Liver (tissue), 3 donors: ENCODE measurements at regions not wholly inside any gene's neighbourhood (a gene's known extent, or its start where the extent isn't known, plus 50 kb on each side); places are given as distances from the start of the nearest gene placed in this dataset.

Experiments
- EGR1 ChIP-seq, 2 donors: IDR thresholded peaks; 2 replicates each; pipeline ENCODE4 v1.6.1; 2016 to 2018; ENCODE audit warnings: antibody characterized with exemption in 2 of 2, low read depth in 2 of 2
- GABPA ChIP-seq, 2 donors: IDR thresholded peaks in 1 of 2; conservative IDR thresholded peaks in 1 of 2; 2 replicates each; pipeline ENCODE4 v1.6.1; 2016; ENCODE audit warnings: antibody characterized with exemption in 2 of 2, mild to moderate bottlenecking in 1 of 2, moderate library complexity in 1 of 2
- HNF4A ChIP-seq, 2 donors: conservative IDR thresholded peaks; 2 replicates each; pipeline ENCODE4 v1.6.1; 2016; ENCODE audit warnings: antibody characterized with exemption in 2 of 2, mild to moderate bottlenecking in 2 of 2
- HNF4G ChIP-seq: IDR thresholded peaks from 2 replicates; pipeline ENCODE4 v1.6.1; 2016; ENCODE audit warnings: antibody characterized with exemption
- SP1 ChIP-seq: IDR thresholded peaks from 2 replicates; pipeline ENCODE4 v1.6.1; 2018; ENCODE audit warnings: antibody characterized with exemption, mild to moderate bottlenecking
- TAF1 ChIP-seq: conservative IDR thresholded peaks from 2 replicates; pipeline ENCODE4 v1.6.1; 2016; ENCODE audit warnings: antibody characterized with exemption, mild to moderate bottlenecking
- YY1 ChIP-seq: IDR thresholded peaks from 2 replicates; pipeline ENCODE4 v1.6.1; 2016; ENCODE audit warnings: antibody characterized with exemption, mild to moderate bottlenecking
- TF ChIP-seq, protein P1 (sequence below): IDR thresholded peaks from 2 replicates; pipeline ENCODE4 v1.6.1; 2016; ENCODE audit warnings: antibody characterized with exemption
- TF ChIP-seq, protein P2 (sequence below): fragments of 150-350 bp; IDR thresholded peaks from 2 replicates; pipeline ENCODE4 v1.5.1; 2017; ENCODE audit warnings: improper control_type of control experiment, low read depth, low read length; ENCODE audit not compliant: missing input control
- TF ChIP-seq, protein P3 (sequence below): IDR thresholded peaks from 2 replicates; pipeline ENCODE4 v1.6.1; 2016; ENCODE audit warnings: antibody characterized with exemption, mild to moderate bottlenecking
- TF ChIP-seq, protein P4 (sequence below): IDR thresholded peaks from 2 replicates; pipeline ENCODE4 v1.6.1; 2016; ENCODE audit warnings: antibody characterized with exemption
- TF ChIP-seq, protein P5 (sequence below): IDR thresholded peaks from 2 replicates; pipeline ENCODE4 v1.6.1; 2016; ENCODE audit warnings: antibody characterized with exemption
- donor health status: healthy.
- donor health status: healthy.

DNA sequence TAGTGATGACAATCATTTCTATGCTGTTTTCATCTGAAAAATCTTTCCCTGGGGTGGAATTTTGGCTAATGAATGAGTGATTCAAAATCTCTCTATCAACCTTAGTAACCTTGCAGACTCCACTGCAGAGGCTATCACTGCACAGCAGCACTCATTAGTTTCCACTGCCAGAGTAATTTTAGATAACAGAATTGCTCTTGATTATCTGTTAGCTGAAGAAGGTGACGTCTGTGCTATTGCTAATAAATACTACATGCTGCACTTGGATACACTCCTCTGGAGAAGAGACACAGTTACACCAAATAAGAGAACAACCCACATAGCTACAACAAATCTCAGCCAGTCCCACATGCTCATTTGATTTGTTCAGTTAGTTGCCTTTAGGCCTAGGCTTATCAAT, 1348.4 kb downstream of the NCAM2 start:
- TF ChIP-seq, protein P1, sequence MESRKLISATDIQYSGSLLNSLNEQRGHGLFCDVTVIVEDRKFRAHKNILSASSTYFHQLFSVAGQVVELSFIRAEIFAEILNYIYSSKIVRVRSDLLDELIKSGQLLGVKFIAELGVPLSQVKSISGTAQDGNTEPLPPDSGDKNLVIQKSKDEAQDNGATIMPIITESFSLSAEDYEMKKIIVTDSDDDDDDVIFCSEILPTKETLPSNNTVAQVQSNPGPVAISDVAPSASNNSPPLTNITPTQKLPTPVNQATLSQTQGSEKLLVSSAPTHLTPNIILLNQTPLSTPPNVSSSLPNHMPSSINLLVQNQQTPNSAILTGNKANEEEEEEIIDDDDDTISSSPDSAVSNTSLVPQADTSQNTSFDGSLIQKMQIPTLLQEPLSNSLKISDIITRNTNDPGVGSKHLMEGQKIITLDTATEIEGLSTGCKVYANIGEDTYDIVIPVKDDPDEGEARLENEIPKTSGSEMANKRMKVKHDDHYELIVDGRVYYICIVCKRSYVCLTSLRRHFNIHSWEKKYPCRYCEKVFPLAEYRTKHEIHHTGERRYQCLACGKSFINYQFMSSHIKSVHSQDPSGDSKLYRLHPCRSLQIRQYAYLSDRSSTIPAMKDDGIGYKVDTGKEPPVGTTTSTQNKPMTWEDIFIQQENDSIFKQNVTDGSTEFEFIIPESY = no peak
- TF ChIP-seq GABPA (IDR thresholded peaks at IDR 0.05 in 1 of 2, conservative IDR thresholded peaks at IDR 0.05 in 1 of 2) (no peak), HNF4A (conservative IDR thresholded peaks at IDR 0.05) (no peak), YY1 (no peak), TAF1 (no peak), SP1 (no peak), EGR1 (IDR thresholded peaks at IDR 0.05; ENCODE audit: low read depth in 2 of 2) (no peak), HNF4G (no peak)
- TF ChIP-seq, protein P2, sequence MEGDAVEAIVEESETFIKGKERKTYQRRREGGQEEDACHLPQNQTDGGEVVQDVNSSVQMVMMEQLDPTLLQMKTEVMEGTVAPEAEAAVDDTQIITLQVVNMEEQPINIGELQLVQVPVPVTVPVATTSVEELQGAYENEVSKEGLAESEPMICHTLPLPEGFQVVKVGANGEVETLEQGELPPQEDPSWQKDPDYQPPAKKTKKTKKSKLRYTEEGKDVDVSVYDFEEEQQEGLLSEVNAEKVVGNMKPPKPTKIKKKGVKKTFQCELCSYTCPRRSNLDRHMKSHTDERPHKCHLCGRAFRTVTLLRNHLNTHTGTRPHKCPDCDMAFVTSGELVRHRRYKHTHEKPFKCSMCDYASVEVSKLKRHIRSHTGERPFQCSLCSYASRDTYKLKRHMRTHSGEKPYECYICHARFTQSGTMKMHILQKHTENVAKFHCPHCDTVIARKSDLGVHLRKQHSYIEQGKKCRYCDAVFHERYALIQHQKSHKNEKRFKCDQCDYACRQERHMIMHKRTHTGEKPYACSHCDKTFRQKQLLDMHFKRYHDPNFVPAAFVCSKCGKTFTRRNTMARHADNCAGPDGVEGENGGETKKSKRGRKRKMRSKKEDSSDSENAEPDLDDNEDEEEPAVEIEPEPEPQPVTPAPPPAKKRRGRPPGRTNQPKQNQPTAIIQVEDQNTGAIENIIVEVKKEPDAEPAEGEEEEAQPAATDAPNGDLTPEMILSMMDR = no peak
- TF ChIP-seq, protein P3, sequence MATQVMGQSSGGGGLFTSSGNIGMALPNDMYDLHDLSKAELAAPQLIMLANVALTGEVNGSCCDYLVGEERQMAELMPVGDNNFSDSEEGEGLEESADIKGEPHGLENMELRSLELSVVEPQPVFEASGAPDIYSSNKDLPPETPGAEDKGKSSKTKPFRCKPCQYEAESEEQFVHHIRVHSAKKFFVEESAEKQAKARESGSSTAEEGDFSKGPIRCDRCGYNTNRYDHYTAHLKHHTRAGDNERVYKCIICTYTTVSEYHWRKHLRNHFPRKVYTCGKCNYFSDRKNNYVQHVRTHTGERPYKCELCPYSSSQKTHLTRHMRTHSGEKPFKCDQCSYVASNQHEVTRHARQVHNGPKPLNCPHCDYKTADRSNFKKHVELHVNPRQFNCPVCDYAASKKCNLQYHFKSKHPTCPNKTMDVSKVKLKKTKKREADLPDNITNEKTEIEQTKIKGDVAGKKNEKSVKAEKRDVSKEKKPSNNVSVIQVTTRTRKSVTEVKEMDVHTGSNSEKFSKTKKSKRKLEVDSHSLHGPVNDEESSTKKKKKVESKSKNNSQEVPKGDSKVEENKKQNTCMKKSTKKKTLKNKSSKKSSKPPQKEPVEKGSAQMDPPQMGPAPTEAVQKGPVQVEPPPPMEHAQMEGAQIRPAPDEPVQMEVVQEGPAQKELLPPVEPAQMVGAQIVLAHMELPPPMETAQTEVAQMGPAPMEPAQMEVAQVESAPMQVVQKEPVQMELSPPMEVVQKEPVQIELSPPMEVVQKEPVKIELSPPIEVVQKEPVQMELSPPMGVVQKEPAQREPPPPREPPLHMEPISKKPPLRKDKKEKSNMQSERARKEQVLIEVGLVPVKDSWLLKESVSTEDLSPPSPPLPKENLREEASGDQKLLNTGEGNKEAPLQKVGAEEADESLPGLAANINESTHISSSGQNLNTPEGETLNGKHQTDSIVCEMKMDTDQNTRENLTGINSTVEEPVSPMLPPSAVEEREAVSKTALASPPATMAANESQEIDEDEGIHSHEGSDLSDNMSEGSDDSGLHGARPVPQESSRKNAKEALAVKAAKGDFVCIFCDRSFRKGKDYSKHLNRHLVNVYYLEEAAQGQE = no peak
- TF ChIP-seq, protein P4, sequence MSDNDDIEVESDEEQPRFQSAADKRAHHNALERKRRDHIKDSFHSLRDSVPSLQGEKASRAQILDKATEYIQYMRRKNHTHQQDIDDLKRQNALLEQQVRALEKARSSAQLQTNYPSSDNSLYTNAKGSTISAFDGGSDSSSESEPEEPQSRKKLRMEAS = no peak
- TF ChIP-seq, protein P5, sequence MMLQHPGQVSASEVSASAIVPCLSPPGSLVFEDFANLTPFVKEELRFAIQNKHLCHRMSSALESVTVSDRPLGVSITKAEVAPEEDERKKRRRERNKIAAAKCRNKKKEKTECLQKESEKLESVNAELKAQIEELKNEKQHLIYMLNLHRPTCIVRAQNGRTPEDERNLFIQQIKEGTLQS = no peak
